ENCODE measurements at regions not wholly inside any gene's neighbourhood (a gene's known extent, or its start where the extent isn't known, plus 50 kb on each side); places are given as distances from the start of the nearest gene placed in this dataset.

GRCh38 chr10:33897291-33897752 lies 562.9 kb upstream of the NRP1 start:
- no peaks in the 10 kb centered on the region for H3K36me3 ChIP-seq (ENCODE audit: insufficient read depth, low read length)
- no peaks in the 10 kb centered on the region for H3K4me1 ChIP-seq (ENCODE audit: insufficient read depth, low read length)
- no peak overlapping the region for H3K27ac ChIP-seq (ENCODE audit: low read depth, low read length)
- no peaks in the 10 kb centered on the region for H3K9me3 ChIP-seq (ENCODE audit: low read length)
- no peak overlapping the region for H3K9ac ChIP-seq (ENCODE audit: low read length)
- H3K27me3 ChIP-seq (ENCODE audit: control insufficient read depth in 1 of 2, insufficient read depth in 2 of 2, low read length in 2 of 2), result no peaks in the 10 kb centered on the region
- no peak overlapping the region for H3K4me3 ChIP-seq (ENCODE audit: low read depth in 1 of 2, low read length in 2 of 2)

- no peak overlapping the region for H3K27ac ChIP-seq (ENCODE audit: low read depth, low read length)
- H3K4me1 ChIP-seq (ENCODE audit: insufficient read depth, low read length), result no peaks in the 10 kb centered on the region
- no peak overlapping the region for H3K9ac ChIP-seq (ENCODE audit: low read length)
Measured at GRCh38 chr10:33893506-33893905, 559.0 kb upstream of the NRP1 start.

GRCh38 chr10:33889371-33889770 lies 554.9 kb upstream of the NRP1 start:
- Histone ChIP-seq H3K27me3 (ENCODE audit: control insufficient read depth in 1 of 2, insufficient read depth in 2 of 2, low read length in 2 of 2) (no peaks in the 10 kb centered on the region), H3K9me3 (ENCODE audit: low read length) (no peaks in the 10 kb centered on the region), H3K4me1 (ENCODE audit: insufficient read depth, low read length) (no peaks in the 10 kb centered on the region), H3K4me3 (ENCODE audit: low read depth in 1 of 2, low read length in 2 of 2) (no peak overlapping the region), H3K36me3 (ENCODE audit: insufficient read depth, low read length) (no peaks in the 10 kb centered on the region), H3K9ac (ENCODE audit: low read length) (no peak overlapping the region), H3K27ac (ENCODE audit: low read depth, low read length) (no peak overlapping the region)

More at GRCh38 chr10:33893506-33893905, 559.0 kb upstream of the NRP1 start:
- Histone ChIP-seq H3K27me3 (ENCODE audit: control insufficient read depth in 1 of 2, insufficient read depth in 2 of 2, low read length in 2 of 2) (no peaks in the 10 kb centered on the region), H3K9me3 (ENCODE audit: low read length) (no peaks in the 10 kb centered on the region), H3K4me3 (ENCODE audit: low read depth in 1 of 2, low read length in 2 of 2) (no peak overlapping the region), H3K36me3 (ENCODE audit: insufficient read depth, low read length) (no peaks in the 10 kb centered on the region)

- no peaks in the 10 kb centered on the region for H3K36me3 ChIP-seq (ENCODE audit: insufficient read depth, low read length)
- H3K4me3 ChIP-seq (ENCODE audit: low read depth in 1 of 2, low read length in 2 of 2), result no peak overlapping the region
- H3K27ac ChIP-seq (ENCODE audit: low read depth, low read length), result no peak overlapping the region
- no peaks in the 10 kb centered on the region for H3K27me3 ChIP-seq (ENCODE audit: control insufficient read depth in 1 of 2, insufficient read depth in 2 of 2, low read length in 2 of 2)
- H3K9me3 ChIP-seq (ENCODE audit: low read length), result no peaks in the 10 kb centered on the region
- no peaks in the 10 kb centered on the region for H3K4me1 ChIP-seq (ENCODE audit: insufficient read depth, low read length)
- H3K9ac ChIP-seq (ENCODE audit: low read length), result no peak overlapping the region
Measured at GRCh38 chr10:33887188-33887587, 552.7 kb upstream of the NRP1 start.

DNA sequence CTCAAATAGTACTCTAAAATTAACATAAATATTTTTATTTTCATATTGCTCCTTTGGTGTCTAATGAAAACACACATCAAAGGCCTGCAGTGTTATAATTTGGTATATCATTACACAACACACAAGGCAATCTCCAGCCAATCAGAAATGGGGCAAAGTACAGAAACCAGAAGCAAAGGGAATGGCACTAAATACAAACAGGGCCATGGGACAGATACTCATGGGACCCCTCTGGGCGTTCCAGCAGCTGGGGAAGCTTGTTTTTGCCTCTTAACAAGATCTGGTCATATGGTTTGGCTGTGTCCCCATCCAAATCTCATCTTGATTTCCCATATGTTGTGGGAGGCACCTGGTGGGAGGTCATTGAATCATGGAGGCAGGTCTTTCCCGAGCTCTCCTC lies 551.8 kb upstream of the NRP1 start:
- Histone ChIP-seq H3K36me3 (ENCODE audit: insufficient read depth, low read length) (no peaks in the 10 kb centered on the region), H3K9me3 (ENCODE audit: low read length) (no peaks in the 10 kb centered on the region), H3K4me3 (ENCODE audit: low read depth in 1 of 2, low read length in 2 of 2) (no peak overlapping the region), H3K4me1 (ENCODE audit: insufficient read depth, low read length) (no peaks in the 10 kb centered on the region), H3K27ac (ENCODE audit: low read depth, low read length) (no peak overlapping the region), H3K27me3 (ENCODE audit: control insufficient read depth in 1 of 2, insufficient read depth in 2 of 2, low read length in 2 of 2) (no peaks in the 10 kb centered on the region), H3K9ac (ENCODE audit: low read length) (no peak overlapping the region)

DNA sequence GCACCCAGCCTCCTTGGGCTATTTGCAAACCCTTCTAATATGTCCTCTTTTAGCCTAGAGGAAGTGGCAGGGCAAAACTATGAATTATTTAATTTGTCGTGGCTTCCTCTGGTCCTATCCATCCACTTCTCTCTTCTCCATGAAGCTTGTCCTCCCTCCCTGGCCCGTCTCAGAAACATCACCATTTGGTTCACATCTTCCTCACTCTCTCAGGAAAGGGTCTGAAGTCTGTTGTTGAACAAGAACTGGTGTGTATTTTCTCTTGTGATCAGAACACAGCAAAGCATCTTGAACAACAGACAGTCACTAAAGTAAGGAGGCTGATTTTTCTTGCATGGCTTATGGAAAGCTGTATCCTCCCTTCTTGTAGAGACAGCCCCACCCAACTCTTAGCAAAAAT lies 550.1 kb upstream of the NRP1 start:
- Histone ChIP-seq H3K9ac (ENCODE audit: low read length) (no peak overlapping the region), H3K4me3 (ENCODE audit: low read depth in 1 of 2, low read length in 2 of 2) (no peak overlapping the region), H3K36me3 (ENCODE audit: insufficient read depth, low read length) (no peaks in the 10 kb centered on the region), H3K27ac (ENCODE audit: low read depth, low read length) (no peak overlapping the region), H3K27me3 (ENCODE audit: control insufficient read depth in 1 of 2, insufficient read depth in 2 of 2, low read length in 2 of 2) (no peaks in the 10 kb centered on the region), H3K4me1 (ENCODE audit: insufficient read depth, low read length) (no peaks in the 10 kb centered on the region), H3K9me3 (ENCODE audit: low read length) (no peaks in the 10 kb centered on the region)

DNA sequence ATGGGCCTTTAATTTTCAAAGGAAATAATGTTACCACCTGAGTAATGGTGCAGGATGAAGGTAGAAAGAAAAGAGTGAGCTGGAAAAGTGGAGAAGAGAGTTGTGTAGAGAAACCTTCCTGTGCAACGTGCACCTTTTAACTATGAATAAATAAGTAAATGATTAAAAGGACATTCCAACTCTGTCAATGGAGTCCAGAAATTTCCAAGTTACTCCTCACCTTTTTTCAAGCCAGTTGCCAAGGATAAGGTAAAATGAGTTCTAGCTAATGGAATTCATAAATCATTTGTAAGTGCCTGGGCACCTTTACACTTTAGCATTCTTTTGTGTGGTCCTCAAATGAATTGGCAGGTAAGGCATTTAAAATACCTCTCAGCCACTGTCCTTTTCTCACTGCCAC lies 549.4 kb upstream of the NRP1 start:
- Histone ChIP-seq H3K9ac (ENCODE audit: low read length) (no peak overlapping the region), H3K36me3 (ENCODE audit: insufficient read depth, low read length) (no peaks in the 10 kb centered on the region), H3K9me3 (ENCODE audit: low read length) (no peaks in the 10 kb centered on the region), H3K4me3 (ENCODE audit: low read depth in 1 of 2, low read length in 2 of 2) (no peak overlapping the region), H3K27ac (ENCODE audit: low read depth, low read length) (no peak overlapping the region), H3K27me3 (ENCODE audit: control insufficient read depth in 1 of 2, insufficient read depth in 2 of 2, low read length in 2 of 2) (no peaks in the 10 kb centered on the region), H3K4me1 (ENCODE audit: insufficient read depth, low read length) (no peaks in the 10 kb centered on the region)

DNA sequence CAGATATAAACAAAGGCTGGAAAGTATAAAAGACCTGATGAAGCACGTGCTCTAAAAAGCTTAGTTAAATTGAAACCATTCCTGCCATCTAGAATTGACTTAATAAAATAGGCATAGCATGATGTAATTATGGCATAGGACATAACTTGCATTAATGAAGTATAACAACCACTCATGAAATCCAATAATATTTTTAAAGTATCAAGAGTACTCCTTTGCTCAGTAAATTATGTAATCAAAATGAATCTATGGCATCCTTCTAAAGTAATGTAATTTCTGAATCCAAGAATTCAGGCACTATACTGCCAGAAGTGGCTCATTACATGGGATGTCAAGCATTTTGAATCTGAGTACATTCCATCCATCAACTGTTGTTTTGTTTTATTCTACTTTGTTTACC lies 548.5 kb upstream of the NRP1 start:
- no peaks in the 10 kb centered on the region for H3K36me3 ChIP-seq (ENCODE audit: insufficient read depth, low read length)
- H3K27me3 ChIP-seq (ENCODE audit: control insufficient read depth in 1 of 2, insufficient read depth in 2 of 2, low read length in 2 of 2), result no peaks in the 10 kb centered on the region
- no peak overlapping the region for H3K9ac ChIP-seq (ENCODE audit: low read length)
- no peaks in the 10 kb centered on the region for H3K4me1 ChIP-seq (ENCODE audit: insufficient read depth, low read length)
- H3K9me3 ChIP-seq (ENCODE audit: low read length), result no peaks in the 10 kb centered on the region
- H3K27ac ChIP-seq (ENCODE audit: low read depth, low read length), result no peak overlapping the region
- H3K4me3 ChIP-seq (ENCODE audit: low read depth in 1 of 2, low read length in 2 of 2), result no peak overlapping the region

DNA sequence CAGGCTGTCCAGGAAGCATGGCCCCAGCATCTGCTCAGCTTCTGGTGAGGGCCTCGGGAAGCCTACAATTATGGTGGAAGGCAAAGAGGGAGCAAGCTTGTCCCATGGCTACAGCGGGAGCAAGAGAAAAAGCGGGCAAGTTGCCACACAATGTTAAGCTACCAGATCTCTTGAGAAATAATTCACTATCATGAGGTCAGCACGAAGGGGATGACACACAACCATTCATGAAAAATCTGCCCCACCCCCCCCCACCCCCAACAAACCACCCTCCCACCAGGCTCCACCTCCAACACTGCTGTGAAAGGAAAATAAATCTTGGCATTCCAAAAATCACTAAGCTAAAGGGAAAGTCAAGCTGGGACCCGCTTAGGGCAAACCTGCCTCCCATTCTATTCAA lies 545.8 kb upstream of the NRP1 start:
- H3K4me3 ChIP-seq (ENCODE audit: low read depth in 1 of 2, low read length in 2 of 2), result no peak overlapping the region
- no peak overlapping the region for H3K27ac ChIP-seq (ENCODE audit: low read depth, low read length)
- H3K9ac ChIP-seq (ENCODE audit: low read length), result no peak overlapping the region
- no peaks in the 10 kb centered on the region for H3K36me3 ChIP-seq (ENCODE audit: insufficient read depth, low read length)
- no peaks in the 10 kb centered on the region for H3K27me3 ChIP-seq (ENCODE audit: control insufficient read depth in 1 of 2, insufficient read depth in 2 of 2, low read length in 2 of 2)
- no peaks in the 10 kb centered on the region for H3K9me3 ChIP-seq (ENCODE audit: low read length)
- H3K4me1 ChIP-seq (ENCODE audit: insufficient read depth, low read length), result no peaks in the 10 kb centered on the region

DNA sequence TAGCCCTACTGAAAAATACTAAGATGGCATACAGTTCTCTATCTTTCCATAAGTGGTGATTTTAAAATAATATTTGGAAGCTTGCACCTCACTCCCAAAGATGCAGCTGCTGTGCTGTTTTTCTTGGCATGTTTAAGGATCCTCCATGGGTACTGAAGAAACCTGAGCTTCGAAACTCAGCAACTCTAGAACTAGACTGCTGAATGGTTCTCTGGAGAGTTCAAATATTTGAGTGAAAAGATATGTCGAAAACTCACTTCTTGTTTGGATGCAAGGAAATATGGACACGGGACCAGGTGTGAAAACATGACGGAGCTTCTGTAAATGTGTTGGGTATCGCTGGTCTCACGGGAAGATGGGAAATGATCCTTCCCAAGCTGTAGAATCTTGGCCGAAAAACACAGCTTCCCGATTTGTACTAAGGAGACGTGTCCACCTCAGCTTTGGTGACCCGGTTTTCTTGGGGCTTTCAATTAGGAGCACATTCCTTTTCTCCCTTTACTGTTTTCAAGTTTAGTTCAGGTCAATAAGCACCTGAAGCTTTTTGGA lies 543.8 kb upstream of the NRP1 start:
- Histone ChIP-seq H3K4me1 (ENCODE audit: insufficient read depth, low read length) (no peaks in the 10 kb centered on the region), H3K9me3 (ENCODE audit: low read length) (no peaks in the 10 kb centered on the region), H3K9ac (ENCODE audit: low read length) (no peak overlapping the region), H3K27me3 (ENCODE audit: control insufficient read depth in 1 of 2, insufficient read depth in 2 of 2, low read length in 2 of 2) (no peaks in the 10 kb centered on the region), H3K4me3 (ENCODE audit: low read depth in 1 of 2, low read length in 2 of 2) (no peak overlapping the region), H3K27ac (ENCODE audit: low read depth, low read length) (no peak overlapping the region), H3K36me3 (ENCODE audit: insufficient read depth, low read length) (no peaks in the 10 kb centered on the region)

- no peaks in the 10 kb centered on the region for H3K36me3 ChIP-seq (ENCODE audit: insufficient read depth, low read length)
Measured at GRCh38 chr10:33876584-33877400, 542.3 kb upstream of the NRP1 start.

More at GRCh38 chr10:33876584-33877400, 542.3 kb upstream of the NRP1 start:
- no peaks in the 10 kb centered on the region for H3K27me3 ChIP-seq (ENCODE audit: control insufficient read depth in 1 of 2, insufficient read depth in 2 of 2, low read length in 2 of 2)
- no peak overlapping the region for H3K9ac ChIP-seq (ENCODE audit: low read length)
- H3K9me3 ChIP-seq (ENCODE audit: low read length), result no peaks in the 10 kb centered on the region
- H3K4me1 ChIP-seq (ENCODE audit: insufficient read depth, low read length), result no peaks in the 10 kb centered on the region
- H3K27ac ChIP-seq (ENCODE audit: low read depth, low read length), result no peak overlapping the region
- no peak overlapping the region for H3K4me3 ChIP-seq (ENCODE audit: low read depth in 1 of 2, low read length in 2 of 2)

All from muscle layer of colon (tissue), 2 donors.